K562 (cell line): ENCODE measurements at regions not wholly inside any gene's neighbourhood (a gene's known extent, or its start where the extent isn't known, plus 50 kb on each side); places are given as distances from the start of the nearest gene placed in this dataset.

Source experiments
- ATAC-seq: fragments of 200-7000 bp; cut with Tn5 transposase; 3 replicates; pipeline ENCODE4 v1.9.1; 2020; ENCODE audit warnings: moderate library complexity
- BruUV-seq: library from RNA; stranded (reverse); fragments of 400-500 nt; replicated peaks from 2 replicates; lab custom pipeline; 2021; lab: Mats Ljungman, UMichigan
- CTCF ChIA-PET: fragments of 300-600 bp; formaldehyde crosslinking; extraction: SDS; loops from one replicate; lab custom pipeline; 2021; ENCODE audit warnings: low intra/inter-chr PET ratio; lab: Yijun Ruan, JAX
- POLR2A ChIA-PET: fragments of 300-600, 350-650 bp; sonication (Branson Sonifier 250); formaldehyde crosslinking; extraction: SDS; loops from one replicate; lab custom pipeline; 2021; ENCODE audit warnings: antibody characterized with exemption, inconsistent platforms; lab: Yijun Ruan, JAX
- DNase-seq, 4 experiments: peaks; one replicate each; pipeline versions ENCODE4 v3.0.0 to v3.0.0-alpha.2; 2011 to 2018; ENCODE audit warnings: low spot score in 3 of 4, mixed read lengths in 3 of 4; ENCODE audit errors: extremely low read depth in 1 of 4
- FAIRE-seq: peaks from 2 replicates; lab custom pipeline; 2011; peaks lifted over from hg19 to GRCh38; lab: Jason Lieb, UNC
- H2AFZ ChIP-seq: 2 replicates; pipeline ENCODE4 v1.6.0; 2011; ENCODE audit warnings: low read depth, low read length, control low read depth, inconsistent platforms
- H3K27ac ChIP-seq: fragments of 200-600 bp; 3 replicates; pipeline ENCODE4 v1.8.0; 2011; ENCODE audit warnings: low read depth, mild to moderate bottlenecking, control low read depth, inconsistent platforms, low read length, moderate library complexity, mixed read lengths; ENCODE audit errors: extremely low read depth
- H3K27me3 ChIP-seq, 2 experiments: fragments of 300-600 bp in 1 of 2; 2 replicates in 1 of 2; 3 replicates in 1 of 2; pipeline versions ENCODE4 v1.6.0 to v1.8.0; 2011; ENCODE audit warnings: inconsistent platforms in 2 of 2, low read length in 2 of 2, mild to moderate bottlenecking in 1 of 2, mixed read lengths in 1 of 2, moderate library complexity in 1 of 2; ENCODE audit not compliant: control insufficient read depth in 2 of 2, insufficient read depth in 2 of 2
- H3K36me3 ChIP-seq: fragments of 300-600 bp; 3 replicates; pipeline ENCODE4 v1.8.0; 2011; ENCODE audit warnings: mild to moderate bottlenecking, low read length, inconsistent platforms; ENCODE audit not compliant: control insufficient read depth, insufficient read depth
- H3K4me1 ChIP-seq, 2 experiments: fragments of 200-600 bp in 1 of 2; replicated peaks in 1 of 2; 2 replicates in 1 of 2; 3 replicates in 1 of 2; pipeline versions ENCODE4 v1.5.1 to v1.8.0; 2011; ENCODE audit warnings: inconsistent platforms in 2 of 2, low read length in 2 of 2, mild to moderate bottlenecking in 1 of 2, mixed read lengths in 1 of 2, moderate library complexity in 1 of 2; ENCODE audit not compliant: control insufficient read depth in 2 of 2, insufficient read depth in 2 of 2
- H3K4me2 ChIP-seq: 2 replicates; pipeline ENCODE4 v1.6.1; 2011; ENCODE audit warnings: low read length, control low read depth, inconsistent platforms, mixed read lengths; ENCODE audit not compliant: insufficient read depth
- H3K4me3 ChIP-seq: fragments of 200-600 bp; sonication (generic), shearing (Covaris generic); 2 replicates; pipeline ENCODE4 v1.5.1; 2016; ENCODE audit warnings: control low read depth, inconsistent platforms
- H3K79me2 ChIP-seq: fragments of 200-600 bp; 3 replicates; pipeline ENCODE4 v1.8.0; 2011; ENCODE audit warnings: low read length, inconsistent platforms; ENCODE audit not compliant: control insufficient read depth, insufficient read depth
- H3K9ac ChIP-seq, 2 experiments: 2 replicates each; pipeline versions ENCODE4 v1.6.0 to v1.6.1; 2011; ENCODE audit warnings: low read depth in 2 of 2, low read length in 2 of 2, control low read depth in 1 of 2, inconsistent platforms in 1 of 2, mild to moderate bottlenecking in 1 of 2, mixed read lengths in 1 of 2; ENCODE audit not compliant: insufficient read depth in 1 of 2
- H3K9me1 ChIP-seq: one replicate; pipeline ENCODE4 v1.6.0; 2011; ENCODE audit warnings: inconsistent platforms, mild to moderate bottlenecking, low read length, moderate library complexity; ENCODE audit not compliant: control insufficient read depth, insufficient read depth
- H3K9me3 ChIP-seq: replicated peaks from 2 replicates; pipeline ENCODE4 v1.5.1; 2011; ENCODE audit warnings: low read depth, low read length, inconsistent platforms; ENCODE audit not compliant: control insufficient read depth, insufficient read depth
- H4K20me1 ChIP-seq: replicated peaks from 2 replicates; pipeline ENCODE4 v1.6.1; 2011; ENCODE audit warnings: low read length, inconsistent platforms, mixed read lengths; ENCODE audit not compliant: control insufficient read depth, insufficient read depth
- CBX3 ChIP-seq, 2 experiments: IDR thresholded peaks; 1 replicate in 1 of 2; 2 replicates in 1 of 2; pipeline ENCODE4 v1.6.1; 2012; ENCODE audit warnings: inconsistent platforms in 2 of 2, low read length in 2 of 2, borderline replicate concordance in 1 of 2, control low read depth in 1 of 2
- HEY1 ChIP-seq: fragments of 250-450 bp; sonication (Bioruptor Pico); IDR thresholded peaks from 2 replicates; pipeline ENCODE4 v1.5.0; 2020; ENCODE audit warnings: mild to moderate bottlenecking, moderate library complexity, borderline replicate concordance
- MEF2A ChIP-seq: IDR thresholded peaks from 2 replicates; pipeline ENCODE4 v1.6.1; 2011; ENCODE audit warnings: low read depth, mild to moderate bottlenecking, low read length, moderate library complexity; ENCODE audit not compliant: control insufficient read depth
- MTA3 ChIP-seq: fragments of 450-650 bp; formaldehyde crosslinking; IDR thresholded peaks from 2 replicates; pipeline ENCODE4 v1.6.1; 2017; ENCODE audit warnings: mild to moderate bottlenecking, borderline replicate concordance
- MYBL2 ChIP-seq, 2 experiments: fragments of 450-650 bp in 1 of 2; sonication (generic) in 1 of 2; formaldehyde crosslinking in 1 of 2; IDR thresholded peaks; 2 replicates each; pipeline versions ENCODE4 v1.6.1 to v1.8.1; 2017 to 2022; ENCODE audit warnings: borderline replicate concordance in 1 of 2, inconsistent platforms in 1 of 2, low read depth in 1 of 2, mild to moderate bottlenecking in 1 of 2, missing genetic modification reagents in 1 of 2, moderate library complexity in 1 of 2
- PCBP2 ChIP-seq: fragments of 200-400 bp; formaldehyde crosslinking; IDR thresholded peaks from 2 replicates; pipeline ENCODE4 v1.6.1; 2018; ENCODE audit warnings: low read length, low read depth, mild to moderate bottlenecking, moderate library complexity; ENCODE audit not compliant: poor library complexity, severe bottlenecking
- RBBP5 ChIP-seq: fragments of 200-600 bp; sonication (generic); IDR thresholded peaks from 2 replicates; pipeline ENCODE4 v1.6.1; 2012; ENCODE audit warnings: borderline replicate concordance, mild to moderate bottlenecking, low read length, control low read depth, inconsistent platforms; ENCODE audit not compliant: insufficient read depth, poor library complexity, severe bottlenecking
- SMAD4 ChIP-seq: fragments of 250-450 bp; sonication (Bioruptor Pico); conservative IDR thresholded peaks from 2 replicates; pipeline ENCODE4 v1.8.0; 2021; ENCODE audit warnings: inconsistent platforms, mild to moderate bottlenecking, moderate library complexity
- TCF7 ChIP-seq: sonication (generic); IDR thresholded peaks from 2 replicates; pipeline ENCODE4 v1.6.1; 2016; ENCODE audit warnings: antibody characterized with exemption, borderline replicate concordance
- TEAD1 ChIP-seq, 2 experiments: fragments of 450-650 bp in 1 of 2; sonication (generic) in 1 of 2; formaldehyde crosslinking; IDR thresholded peaks; 2 replicates each; pipeline versions ENCODE4 v1.4.0 to v1.8.0; 2020 to 2022; ENCODE audit warnings: mild to moderate bottlenecking in 2 of 2, missing genetic modification reagents in 1 of 2
- THAP12 ChIP-seq: fragments of 250-450 bp; sonication (Bioruptor Pico); IDR thresholded peaks from 2 replicates; pipeline ENCODE4 v1.9.0; 2021; ENCODE audit warnings: mild to moderate bottlenecking, inconsistent platforms
- ZNF175 ChIP-seq: fragments of 200-800 bp; sonication (Bioruptor generic); IDR thresholded peaks from 2 replicates; pipeline ENCODE4 v1.6.1; 2016; ENCODE audit warnings: low read depth, mild to moderate bottlenecking, missing genetic modification characterization, missing compliant biosample characterization
- ZNF24 ChIP-seq: fragments of 450-650 bp; IDR thresholded peaks from 2 replicates; pipeline ENCODE4 v1.6.1; 2016
- ZNF699 ChIP-seq: fragments of 250-450 bp; sonication (Bioruptor Pico); IDR thresholded peaks from 2 replicates; pipeline ENCODE4 v1.8.0; 2021; ENCODE audit warnings: mild to moderate bottlenecking, moderate library complexity; ENCODE audit not compliant: insufficient replicate concordance
- ZNF740 ChIP-seq, 3 experiments: fragments of 200-800 bp in 1 of 3; sonication (Bioruptor generic) in 1 of 3; sonication (generic) in 1 of 3; formaldehyde crosslinking in 1 of 3; IDR thresholded peaks; 2 replicates each; pipeline versions ENCODE4 v1.6.1 to v1.8.0; 2016 to 2022; ENCODE audit warnings: mild to moderate bottlenecking in 2 of 3, missing compliant biosample characterization in 2 of 3, missing genetic modification characterization in 2 of 3, missing genetic modification reagents in 1 of 3
- WGBS: fragments of 100-300 bp; shearing (Covaris generic); methylation state at CpG from one replicate; pipeline ENCODE4 v1.1.6; 2016; ENCODE audit warnings: low coverage, mixed read lengths; ENCODE audit not compliant: insufficient coverage; ENCODE audit errors: missing lambda C conversion rate; 5-methylcytosine and 5-hydroxymethylcytosine counted together
- in situ Hi-C: fragments of 300-500 bp; cut with MboI; formaldehyde crosslinking; loops from 4 replicates; pipeline ENCODE4 v1.15.0; 2018; ENCODE audit warnings: inconsistent platforms, mixed read lengths
- intact Hi-C: fragments of 100-400 bp; cut with micrococcal nuclease; formaldehyde crosslinking; loops from 2 replicates; pipeline ENCODE4 v1.14.2; 2022

GRCh38 chrX:69083361-69083760 lies 81.9 kb downstream of the PJA1 start (continued):
- no peak for TF ChIP-seq MEF2A
- no peak for TF ChIP-seq MYBL2 (IDR thresholded peaks at IDR 0.05; ENCODE audit: low read depth)
- TF ChIP-seq MYBL2 (CRISPR knock-in tag; IDR thresholded peaks at IDR 0.05; ENCODE audit: borderline replicate concordance) = no peak

- no peaks in the 10 kb centered on the region for H4K20me1 ChIP-seq
- in situ Hi-C loops = loop anchor here (10.0 kb wide), 1 partner anchor 132 kb away; no protein-coding TSS in a partner anchor
- DNase-seq (no peak), ATAC-seq (no peak), FAIRE-seq (no peak)
- no peaks in the 10 kb centered on the region for H3K36me3 ChIP-seq
- BruUV-seq = no TSS peak
- CTCF ChIA-PET = no interaction called here
- 32% methylated on average over 6 of the region's 7 CpGs for WGBS
- no peaks in the 10 kb centered on the region for H3K9me3 ChIP-seq
- H3K9ac ChIP-seq = no peak overlapping the region
- TF ChIP-seq TEAD1 (CRISPR knock-in tag; IDR thresholded peaks at IDR 0.05) (no peak), CBX3 (IDR thresholded peaks at IDR 0.05; ENCODE audit: borderline replicate concordance in 1 of 2, low read length in 2 of 2) (no peak), ZNF699 (CRISPR knock-in tag) (no peak), THAP12 (CRISPR knock-in tag) (no peak), HEY1 (CRISPR knock-in tag) (no peak), ZNF24 (no peak), TCF7 (no peak), ZNF175 (CRISPR knock-in tag) (no peak), ZNF740 (CRISPR knock-in tag; IDR thresholded peaks at IDR 0.05) (no peak), ZNF740 (tag; IDR thresholded peaks at IDR 0.05) (no peak), SMAD4 (CRISPR knock-in tag) (no peak), PCBP2 (no peak), RBBP5 (no peak), MTA3 (no peak)
- peaks cover 0 to 13% of the 10 kb centered on the region in 2 experiments; a peak in 3 of 5 replicates for H3K4me1 ChIP-seq
- H3K79me2 ChIP-seq = no peaks in the 10 kb centered on the region
- no peak overlapping the region for H2AFZ ChIP-seq
- intact Hi-C loops = no loop called here
- H3K4me3 ChIP-seq = no peak overlapping the region
- H3K9me1 ChIP-seq = no peaks in the 10 kb centered on the region
- H3K27ac ChIP-seq = no peak overlapping the region
- H3K4me2 ChIP-seq = no peak overlapping the region
- POLR2A ChIA-PET = no interaction called here
- H3K27me3 ChIP-seq = no peaks in the 10 kb centered on the region; a peak in 1 of 5 replicates
Measured at GRCh38 chrX:69082753-69083150, 82.5 kb downstream of the PJA1 start.
